HFFc6 (cell line): ENCODE measurements at regions not wholly inside any gene's neighbourhood (a gene's known extent, or its start where the extent isn't known, plus 50 kb on each side); places are given as distances from the start of the nearest gene placed in this dataset.

ENCODE experiments used
- DNase-seq: peaks from one replicate; pipeline ENCODE4 v3.0.0-alpha.2; 2018
- H3K27ac Mint-ChIP-seq: 2 replicates; pipeline ENCODE4 v1.8.0; 2020; ENCODE audit warnings: mild to moderate bottlenecking, mixed read lengths
- H3K27me3 Mint-ChIP-seq: 2 replicates; pipeline ENCODE4 v1.8.0; 2021; ENCODE audit warnings: mild to moderate bottlenecking, moderate library complexity, mixed read lengths; ENCODE audit not compliant: insufficient read depth
- H3K36me3 Mint-ChIP-seq: 2 replicates; pipeline ENCODE4 v1.8.0; 2021; ENCODE audit warnings: low read depth, mixed read lengths
- H3K4me1 Mint-ChIP-seq: 2 replicates; pipeline ENCODE4 v1.8.0; 2020; ENCODE audit warnings: low read depth, mixed read lengths
- H3K4me3 Mint-ChIP-seq: 2 replicates; pipeline ENCODE4 v1.8.0; 2020; ENCODE audit warnings: mild to moderate bottlenecking, moderate library complexity, mixed read lengths
- H3K9me3 Mint-ChIP-seq: 2 replicates; pipeline ENCODE4 v1.8.0; 2020; ENCODE audit warnings: mild to moderate bottlenecking, mixed read lengths
- CTCF ChIP-seq: fragments of 200-600 bp; sonication (generic); IDR thresholded peaks from 2 replicates; pipeline ENCODE4 v1.5.0; 2021; ENCODE audit warnings: antibody characterized with exemption, mild to moderate bottlenecking

GRCh38 chrX:99777912-99778311, 632.2 kb downstream of the PCDH19 start:
- Mint-ChIP-seq H3K36me3 (no peaks in the 10 kb centered on the region), H3K4me3 (no peak overlapping the region), H3K27me3 (no peaks in the 10 kb centered on the region), H3K27ac (no peak overlapping the region), H3K4me1 (no peaks in the 10 kb centered on the region), H3K9me3 (peaks cover 13% of the 10 kb centered on the region)
- no peak for DNase-seq
- TF ChIP-seq CTCF: no peak

GRCh38 chrX:99761731-99762130, 648.3 kb downstream of the PCDH19 start:
- no peak for TF ChIP-seq CTCF
- Mint-ChIP-seq H3K27ac (no peak overlapping the region), H3K27me3 (no peaks in the 10 kb centered on the region; the same call in 1 of the 2 replicates), H3K36me3 (no peaks in the 10 kb centered on the region), H3K4me1 (no peaks in the 10 kb centered on the region), H3K4me3 (no peak overlapping the region), H3K9me3 (peaks cover 30% of the 10 kb centered on the region)
- no peak for DNase-seq

GRCh38 chrX:99752776-99753175, 657.3 kb downstream of the PCDH19 start:
- no peak for TF ChIP-seq CTCF
- Mint-ChIP-seq H3K4me3 (no peak overlapping the region), H3K9me3 (peaks cover 20% of the 10 kb centered on the region), H3K27me3 (no peaks in the 10 kb centered on the region), H3K36me3 (no peaks in the 10 kb centered on the region), H3K27ac (no peak overlapping the region), H3K4me1 (no peaks in the 10 kb centered on the region)
- DNase-seq: no peak

- no peak for DNase-seq
- H3K9me3 Mint-ChIP-seq: peaks cover 13% of the 10 kb centered on the region
- H3K27ac Mint-ChIP-seq: no peak overlapping the region
- no peaks in the 10 kb centered on the region for H3K36me3 Mint-ChIP-seq
- no peaks in the 10 kb centered on the region for H3K4me1 Mint-ChIP-seq
- TF ChIP-seq CTCF: no peak
- H3K27me3 Mint-ChIP-seq: no peaks in the 10 kb centered on the region
- H3K4me3 Mint-ChIP-seq: no peak overlapping the region
Measured at GRCh38 chrX:99750721-99751120, 659.4 kb downstream of the PCDH19 start.

GRCh38 chrX:99722094-99722493, 688.0 kb downstream of the PCDH19 start:
- Mint-ChIP-seq H3K27me3 (no peaks in the 10 kb centered on the region), H3K4me1 (no peaks in the 10 kb centered on the region), H3K9me3 (peaks cover 21% of the 10 kb centered on the region; the same call in 1 of the 2 replicates), H3K36me3 (no peaks in the 10 kb centered on the region), H3K4me3 (no peak overlapping the region), H3K27ac (no peak overlapping the region)
- TF ChIP-seq CTCF: no peak
- DNase-seq: no peak

- Mint-ChIP-seq H3K36me3 (no peaks in the 10 kb centered on the region), H3K9me3 (peaks cover 25% of the 10 kb centered on the region), H3K4me3 (no peak overlapping the region), H3K27me3 (no peaks in the 10 kb centered on the region), H3K4me1 (no peaks in the 10 kb centered on the region), H3K27ac (no peak overlapping the region)
- TF ChIP-seq CTCF: no peak
- no peak for DNase-seq
Measured at GRCh38 chrX:99719140-99719539, 690.9 kb downstream of the PCDH19 start.
